IMR-90 (cell line): ENCODE measurements at regions not wholly inside any gene's neighbourhood (a gene's known extent, or its start where the extent isn't known, plus 50 kb on each side); places are given as distances from the start of the nearest gene placed in this dataset.

Experiments used
- ATAC-seq: fragments of 200-7000 bp; cut with Tn5 transposase; 2 replicates; pipeline ENCODE4 v1.9.1; 2020; ENCODE audit warnings: low read depth, mild to moderate bottlenecking, moderate library complexity
- BruUV-seq: library from RNA; stranded (reverse); fragments of 400-500 nt; replicated peaks from 2 replicates; lab custom pipeline; 2021; lab: Mats Ljungman, UMichigan
- CTCF ChIA-PET: fragments of 300-600 bp; formaldehyde crosslinking; extraction: SDS; loops from one replicate; lab custom pipeline; 2021; ENCODE audit warnings: antibody characterized with exemption; lab: Yijun Ruan, JAX
- POLR2A ChIA-PET: fragments of 300-600 bp; sonication (Branson Sonifier 250); formaldehyde crosslinking; loops from one replicate; lab custom pipeline; 2022; ENCODE audit warnings: antibody characterized with exemption; ENCODE audit not compliant: unreplicated experiment; lab: Charles Lee
- DNase-seq: peaks from one replicate; pipeline ENCODE4 v3.0.0; 2013
- H2AFZ ChIP-seq: replicated peaks from 2 replicates; pipeline ENCODE3; 2013; ENCODE audit warnings: low read length, mild to moderate bottlenecking; ENCODE audit not compliant: poor library complexity
- H2AK5ac ChIP-seq: 2 replicates; pipeline ENCODE4 v1.6.1; 2013; ENCODE audit warnings: low read depth, low read length, inconsistent platforms
- H2AK9ac ChIP-seq: replicated peaks from 2 replicates; pipeline ENCODE3; 2013; ENCODE audit warnings: mild to moderate bottlenecking, low read depth, low read length, moderate library complexity; ENCODE audit not compliant: poor library complexity
- H2BK120ac ChIP-seq: 2 replicates; pipeline ENCODE4 v1.6.1; 2013; ENCODE audit warnings: low read depth, low read length, inconsistent platforms
- H2BK15ac ChIP-seq: 3 replicates; pipeline ENCODE4 v1.6.1; 2013; ENCODE audit warnings: low read depth, low read length, inconsistent platforms
- H2BK20ac ChIP-seq: 2 replicates; pipeline ENCODE4 v1.6.1; 2013; ENCODE audit warnings: low read depth, mild to moderate bottlenecking, inconsistent platforms, low read length, moderate library complexity
- H2BK5ac ChIP-seq: 2 replicates; pipeline ENCODE4 v1.6.1; 2013; ENCODE audit warnings: mild to moderate bottlenecking, low read depth, low read length, inconsistent platforms; ENCODE audit not compliant: poor library complexity, severe bottlenecking
- H3K14ac ChIP-seq: replicated peaks from 2 replicates; pipeline ENCODE4 v1.6.1; 2013; ENCODE audit warnings: low read depth, low read length, inconsistent platforms
- H3K18ac ChIP-seq: 2 replicates; pipeline ENCODE4 v1.6.1; 2013; ENCODE audit warnings: low read depth, low read length, control low read depth
- H3K23ac ChIP-seq: 2 replicates; pipeline ENCODE4 v1.6.1; 2013; ENCODE audit warnings: low read depth, low read length, inconsistent platforms
- H3K27ac ChIP-seq: 2 replicates; pipeline ENCODE4 v1.5.1; 2013; ENCODE audit warnings: mild to moderate bottlenecking, control low read depth, low read length; ENCODE audit not compliant: insufficient read depth
- H3K27me3 ChIP-seq: 2 replicates; pipeline ENCODE4 v1.6.1; 2013; ENCODE audit warnings: low read length; ENCODE audit not compliant: control insufficient read depth, insufficient read depth
- H3K36me3 ChIP-seq: 2 replicates; pipeline ENCODE4 v1.6.1; 2013; ENCODE audit warnings: low read length, mixed read lengths; ENCODE audit not compliant: control insufficient read depth, insufficient read depth
- H3K4ac ChIP-seq: 2 replicates; pipeline ENCODE4 v1.6.1; 2013; ENCODE audit warnings: low read depth, low read length, inconsistent platforms
- H3K4me1 ChIP-seq: 2 replicates; pipeline ENCODE4 v1.6.1; 2013; ENCODE audit warnings: low read length, mixed read lengths; ENCODE audit not compliant: control insufficient read depth, insufficient read depth
- H3K4me2 ChIP-seq: 2 replicates; pipeline ENCODE4 v1.6.1; 2013; ENCODE audit warnings: low read depth, mild to moderate bottlenecking, control low read depth, low read length, moderate library complexity
- H3K4me3 ChIP-seq: 2 replicates; pipeline ENCODE4 v1.5.1; 2013; ENCODE audit warnings: low read depth, mild to moderate bottlenecking, control low read depth, low read length, moderate library complexity; ENCODE audit not compliant: insufficient read depth
- H3K56ac ChIP-seq: 2 replicates; pipeline ENCODE4 v1.6.1; 2013; ENCODE audit warnings: low read length, inconsistent platforms; ENCODE audit not compliant: insufficient read depth; ENCODE audit errors: extremely low read depth
- H3K79me1 ChIP-seq, 2 experiments: 2 replicates each; pipeline ENCODE4 v1.6.1; 2013; ENCODE audit warnings: low read length in 2 of 2, inconsistent platforms in 1 of 2, low read depth in 1 of 2
- H3K9ac ChIP-seq: 2 replicates; pipeline ENCODE4 v1.6.1; 2013; ENCODE audit warnings: low read depth, low read length, control low read depth
- H3K9me1 ChIP-seq: 2 replicates; pipeline ENCODE4 v1.6.1; 2013; ENCODE audit warnings: low read length, inconsistent platforms; ENCODE audit not compliant: insufficient read depth
- H3K9me3 ChIP-seq: 2 replicates; pipeline ENCODE4 v1.6.1; 2013; ENCODE audit warnings: low read length; ENCODE audit not compliant: control insufficient read depth, insufficient read depth
- H4K20me1 ChIP-seq: 2 replicates; pipeline ENCODE4 v1.6.1; 2013; ENCODE audit warnings: low read length, inconsistent platforms; ENCODE audit not compliant: insufficient read depth
- H4K5ac ChIP-seq: 2 replicates; pipeline ENCODE4 v1.6.1; 2013; ENCODE audit warnings: mild to moderate bottlenecking, low read depth, low read length, control low read depth
- H4K8ac ChIP-seq, 2 experiments: 2 replicates each; pipeline ENCODE4 v1.6.1; 2013; ENCODE audit warnings: low read depth in 2 of 2, low read length in 2 of 2, control low read depth in 1 of 2, inconsistent platforms in 1 of 2
- H4K91ac ChIP-seq: 2 replicates; pipeline ENCODE4 v1.6.1; 2013; ENCODE audit warnings: low read depth, low read length, inconsistent platforms; ENCODE audit not compliant: insufficient read depth
- BHLHE40 ChIP-seq: fragments of 150-350 bp; IDR thresholded peaks from 2 replicates; pipeline ENCODE4 v1.6.1; 2016; ENCODE audit warnings: mild to moderate bottlenecking, low read depth, low read length
- CEBPB ChIP-seq: IDR thresholded peaks from 2 replicates; pipeline ENCODE4 v1.6.1; 2012; ENCODE audit warnings: low read depth, low read length, improper control_type of control experiment
- CHD1 ChIP-seq: IDR thresholded peaks from 2 replicates; pipeline ENCODE4 v1.6.1; 2012; ENCODE audit warnings: low read depth, low read length, improper control_type of control experiment
- CTCF ChIP-seq: conservative IDR thresholded peaks from 2 replicates; pipeline ENCODE4 v1.5.1; 2012; ENCODE audit warnings: mild to moderate bottlenecking, low read depth, low read length, improper control_type of control experiment
- ELK1 ChIP-seq: fragments of 150-350 bp; IDR thresholded peaks from 2 replicates; pipeline ENCODE4 v1.6.1; 2016; ENCODE audit warnings: low read depth, mild to moderate bottlenecking, low read length, moderate library complexity, borderline replicate concordance
- FOS ChIP-seq: fragments of 150-350 bp; IDR thresholded peaks from 2 replicates; pipeline ENCODE4 v1.6.1; 2016; ENCODE audit warnings: low read depth, low read length
- MAZ ChIP-seq: IDR thresholded peaks from 2 replicates; pipeline ENCODE4 v1.6.1; 2012; ENCODE audit warnings: low read depth, mild to moderate bottlenecking, low read length, improper control_type of control experiment, moderate library complexity, borderline replicate concordance
- MXI1 ChIP-seq: IDR thresholded peaks from 2 replicates; pipeline ENCODE4 v1.6.1; 2012; ENCODE audit warnings: low read depth, mild to moderate bottlenecking, low read length, moderate library complexity, borderline replicate concordance
- NFE2L2 ChIP-seq: fragments of 150-350 bp; IDR thresholded peaks from 2 replicates; pipeline ENCODE4 v1.6.1; 2016; ENCODE audit warnings: low read depth, mild to moderate bottlenecking, low read length
- POLR2A ChIP-seq: IDR thresholded peaks from 2 replicates; pipeline ENCODE4 v1.6.1; 2012; ENCODE audit warnings: mild to moderate bottlenecking, low read depth, low read length
- RAD21 ChIP-seq: IDR thresholded peaks from 2 replicates; pipeline ENCODE4 v1.6.1; 2012; ENCODE audit warnings: low read length, improper control_type of control experiment
- RCOR1 ChIP-seq: IDR thresholded peaks from 2 replicates; pipeline ENCODE4 v1.6.1; 2012; ENCODE audit warnings: mild to moderate bottlenecking, low read length, improper control_type of control experiment; ENCODE audit not compliant: insufficient replicate concordance
- RFX5 ChIP-seq: IDR thresholded peaks from 2 replicates; pipeline ENCODE4 v1.8.0; 2012; ENCODE audit warnings: low read depth, mild to moderate bottlenecking, low read length, moderate library complexity
- SMC3 ChIP-seq: fragments of 150-350 bp; IDR thresholded peaks from 2 replicates; pipeline ENCODE4 v1.6.1; 2016; ENCODE audit warnings: low read depth, mild to moderate bottlenecking, antibody characterized with exemption, low read length, moderate library complexity
- WGBS, 2 experiments: methylation state at CpG; one replicate each; pipeline versions ENCODE4 v1.1.5 to v1.1.7; 2013; ENCODE audit warnings: missing lambda C conversion rate in 2 of 2; ENCODE audit not compliant: insufficient read length in 1 of 2; ENCODE audit errors: extremely low coverage in 2 of 2; 5-methylcytosine and 5-hydroxymethylcytosine counted together
- dilution Hi-C: fragments of 300-500 bp; cut with HindIII; formaldehyde crosslinking; loops from one replicate; pipeline ENCODE4 v1.14.3; 2018; ENCODE audit warnings: low sequenced_read_pairs; ENCODE audit not compliant: unreplicated experiment
- in situ Hi-C: fragments of 300-500 bp; cut with MboI; formaldehyde crosslinking; loops from 3 replicates; pipeline ENCODE4 v1.14.3; 2019; ENCODE audit warnings: low sequenced_read_pairs, inconsistent platforms, mixed read lengths
- intact Hi-C: fragments of 100-400 bp; cut with micrococcal nuclease; formaldehyde crosslinking; loops from 2 replicates; pipeline ENCODE4 v1.10.0; 2022
- TF ChIP-seq, protein P1 (sequence below): fragments of 150-350 bp; IDR thresholded peaks from 2 replicates; pipeline ENCODE4 v1.6.1; 2017; ENCODE audit warnings: mild to moderate bottlenecking, antibody characterized with exemption, low read length, low read depth

GRCh38 chr9:81370650-81371049, 318.7 kb downstream of the TLE1 start:
- H3K56ac ChIP-seq: no peak overlapping the region
- H3K4ac ChIP-seq: no peak overlapping the region
- H3K36me3 ChIP-seq: no peaks in the 10 kb centered on the region
- H3K18ac ChIP-seq: no peak overlapping the region
- ChIA-PET POLR2A (no interaction called here), CTCF (no interaction called here)
- no peaks in the 10 kb centered on the region for H3K9me1 ChIP-seq
- no peak overlapping the region for H3K4me2 ChIP-seq
- ATAC-seq (no peak), DNase-seq (no peak)
- no peaks in the 10 kb centered on the region for H3K9me3 ChIP-seq
- H3K23ac ChIP-seq: no peak overlapping the region
- H3K14ac ChIP-seq: no peak overlapping the region
- no TSS peak for BruUV-seq
- TF ChIP-seq RFX5 (no peak), RCOR1 (no peak), CHD1 (no peak), SMC3 (no peak), POLR2A (no peak), CEBPB (no peak), MAZ (no peak), ELK1 (no peak), MXI1 (no peak), RAD21 (no peak), NFE2L2 (no peak), FOS (no peak), CTCF (no peak), BHLHE40 (no peak)
- TF ChIP-seq, protein P1, sequence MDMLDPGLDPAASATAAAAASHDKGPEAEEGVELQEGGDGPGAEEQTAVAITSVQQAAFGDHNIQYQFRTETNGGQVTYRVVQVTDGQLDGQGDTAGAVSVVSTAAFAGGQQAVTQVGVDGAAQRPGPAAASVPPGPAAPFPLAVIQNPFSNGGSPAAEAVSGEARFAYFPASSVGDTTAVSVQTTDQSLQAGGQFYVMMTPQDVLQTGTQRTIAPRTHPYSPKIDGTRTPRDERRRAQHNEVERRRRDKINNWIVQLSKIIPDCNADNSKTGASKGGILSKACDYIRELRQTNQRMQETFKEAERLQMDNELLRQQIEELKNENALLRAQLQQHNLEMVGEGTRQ: no peak
- no peak overlapping the region for H2BK120ac ChIP-seq
- H3K27me3 ChIP-seq: no peaks in the 10 kb centered on the region
- no peak overlapping the region for H3K4me3 ChIP-seq
- no peaks in the 10 kb centered on the region for H4K20me1 ChIP-seq
- H4K91ac ChIP-seq: no peak overlapping the region
- dilution Hi-C loops: no loop called here
- H3K79me1 ChIP-seq: no peaks in the 10 kb centered on the region
- no peak overlapping the region for H2BK5ac ChIP-seq
- H2AK9ac ChIP-seq: no peak overlapping the region
- H3K27ac ChIP-seq: no peak overlapping the region
- no peak overlapping the region for H3K9ac ChIP-seq
- no peak overlapping the region for H2BK15ac ChIP-seq
- H2AK5ac ChIP-seq: no peak overlapping the region
- no peak overlapping the region for H2AFZ ChIP-seq
- in situ Hi-C loops: no loop called here
- no peaks in the 10 kb centered on the region for H3K4me1 ChIP-seq
- no peak overlapping the region for H4K8ac ChIP-seq
- H2BK20ac ChIP-seq: no peak overlapping the region
- H4K5ac ChIP-seq: no peak overlapping the region
- intact Hi-C loops: no loop called here
- WGBS, 2 experiments: no CpG with 5 or more reads among the region's 7 CpGs
